ENCODE measurements at regions not wholly inside any gene's neighbourhood (a gene's known extent, or its start where the extent isn't known, plus 50 kb on each side); places are given as distances from the start of the nearest gene placed in this dataset.

DNA sequence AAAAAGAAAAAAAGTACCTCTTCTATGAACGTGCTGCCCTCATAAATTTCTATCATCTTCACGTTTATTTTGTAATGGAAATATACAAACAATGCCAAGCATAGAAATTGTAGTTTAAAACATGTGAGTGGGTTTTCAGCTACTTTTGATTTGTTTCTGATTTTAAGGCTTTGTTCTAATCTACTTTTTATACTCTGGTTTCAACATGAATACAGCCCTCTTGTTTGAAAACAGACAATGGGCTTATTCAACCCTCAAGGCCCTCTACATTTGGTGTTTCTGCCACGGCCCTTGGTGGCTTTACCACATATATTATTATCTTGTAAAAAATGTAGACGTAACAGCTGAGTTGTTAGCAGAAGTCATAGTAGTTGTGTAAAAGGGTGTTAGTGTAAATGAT, 153.9 kb downstream of the SOX4 start:
- no peaks in the 10 kb centered on the region for H3K27me3 ChIP-seq (ENCODE audit: control insufficient read depth in 2 of 2, insufficient read depth in 2 of 2, low read length in 2 of 2)
- ChIA-PET POLR2A (interaction anchor here (1.1 kb wide), 1 partner anchor 154 kb away, joined by 3 read pairs; the partner anchor contains the start of gene SOX4), CTCF (no interaction called here)
- no peaks in the 10 kb centered on the region for H3K9me3 ChIP-seq (replicated peaks; ENCODE audit: control insufficient read depth, insufficient read depth, low read length)
- intact Hi-C loops (cut with micrococcal nuclease) (loop anchor here (10.0 kb wide), 2 partner anchors 187 to 873 kb away; no protein-coding TSS in a partner anchor), dilution Hi-C loops (cut with MboI; ENCODE audit: extremely low pct_ligation_motif_present, low sequenced_read_pairs) (no loop called here)
- H3K36me3 ChIP-seq (ENCODE audit: control insufficient read depth in 2 of 2, extremely low read depth in 1 of 2, insufficient read depth in 2 of 2, low read length in 2 of 2), result no peaks in the 10 kb centered on the region
- H2AFZ ChIP-seq (ENCODE audit: low read depth, low read length), result no peak overlapping the region
- H3K79me2 ChIP-seq (ENCODE audit: control insufficient read depth, insufficient read depth, low read length), result peaks cover 22% of the 10 kb centered on the region
- no peak overlapping the region for H3K4me2 ChIP-seq (ENCODE audit: insufficient read depth, low read length)
- DNase-seq (ENCODE audit: low read depth, low spot score) (no peak), FAIRE-seq (no peak)
- TF ChIP-seq EZH2 (IDR thresholded peaks at IDR 0.05; ENCODE audit: borderline replicate concordance, low read depth, low read length, severe bottlenecking) (no peak), JUN (IDR thresholded peaks at IDR 0.05; ENCODE audit: borderline replicate concordance, insufficient read depth, insufficient read length, low read depth) (no peak), FOS (IDR thresholded peaks at IDR 0.05; ENCODE audit: borderline replicate concordance, insufficient read depth, low read length) (no peak), POLR2AphosphoS5 (IDR thresholded peaks at IDR 0.05; ENCODE audit: insufficient read depth, low read depth, low read length) (no peak), MYC (IDR thresholded peaks at IDR 0.05; ENCODE audit: low read depth, low read length) (no peak), GATA2 (IDR thresholded peaks at IDR 0.05; ENCODE audit: insufficient read depth, insufficient read length, low read depth, low read length) (no peak), POLR2A (IDR thresholded peaks at IDR 0.05; ENCODE audit: low read depth, low read length) (no peak)
- TF ChIP-seq, protein P1, sequence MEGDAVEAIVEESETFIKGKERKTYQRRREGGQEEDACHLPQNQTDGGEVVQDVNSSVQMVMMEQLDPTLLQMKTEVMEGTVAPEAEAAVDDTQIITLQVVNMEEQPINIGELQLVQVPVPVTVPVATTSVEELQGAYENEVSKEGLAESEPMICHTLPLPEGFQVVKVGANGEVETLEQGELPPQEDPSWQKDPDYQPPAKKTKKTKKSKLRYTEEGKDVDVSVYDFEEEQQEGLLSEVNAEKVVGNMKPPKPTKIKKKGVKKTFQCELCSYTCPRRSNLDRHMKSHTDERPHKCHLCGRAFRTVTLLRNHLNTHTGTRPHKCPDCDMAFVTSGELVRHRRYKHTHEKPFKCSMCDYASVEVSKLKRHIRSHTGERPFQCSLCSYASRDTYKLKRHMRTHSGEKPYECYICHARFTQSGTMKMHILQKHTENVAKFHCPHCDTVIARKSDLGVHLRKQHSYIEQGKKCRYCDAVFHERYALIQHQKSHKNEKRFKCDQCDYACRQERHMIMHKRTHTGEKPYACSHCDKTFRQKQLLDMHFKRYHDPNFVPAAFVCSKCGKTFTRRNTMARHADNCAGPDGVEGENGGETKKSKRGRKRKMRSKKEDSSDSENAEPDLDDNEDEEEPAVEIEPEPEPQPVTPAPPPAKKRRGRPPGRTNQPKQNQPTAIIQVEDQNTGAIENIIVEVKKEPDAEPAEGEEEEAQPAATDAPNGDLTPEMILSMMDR (IDR thresholded peaks at IDR 0.05; ENCODE audit: extremely low read depth in 1 of 2, insufficient read depth in 1 of 2, low read depth in 1 of 2, low read length in 2 of 2), result no peak
- TF ChIP-seq, protein P2, sequence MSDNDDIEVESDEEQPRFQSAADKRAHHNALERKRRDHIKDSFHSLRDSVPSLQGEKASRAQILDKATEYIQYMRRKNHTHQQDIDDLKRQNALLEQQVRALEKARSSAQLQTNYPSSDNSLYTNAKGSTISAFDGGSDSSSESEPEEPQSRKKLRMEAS (IDR thresholded peaks at IDR 0.05; ENCODE audit: insufficient read depth, insufficient read length), result no peak
- no peak overlapping the region for H3K27ac ChIP-seq (ENCODE audit: insufficient read depth, low read depth, low read length)
- BruUV-seq (replicated peaks), result no TSS peak
- H4K20me1 ChIP-seq (replicated peaks; ENCODE audit: control insufficient read depth, extremely low read depth, insufficient read depth, low read length), result no peaks in the 10 kb centered on the region
- H3K9ac ChIP-seq (replicated peaks; ENCODE audit: extremely low read depth, insufficient read depth, low read length), result no peak overlapping the region
- H3K4me1 ChIP-seq (ENCODE audit: control insufficient read depth, extremely low read depth, insufficient read depth, low read length), result peaks cover 24% of the 10 kb centered on the region
- H3K4me3 ChIP-seq (replicated peaks in 1 of 3; ENCODE audit: insufficient read depth in 1 of 3, low read depth in 1 of 3, low read length in 3 of 3), result no peak overlapping the region
- no peaks in the 10 kb centered on the region for H3K9me1 ChIP-seq (replicated peaks; ENCODE audit: control insufficient read depth, extremely low read depth, insufficient read depth, low read length)

Data from endothelial cell of umbilical vein (primary cell).